HG02870 (cell line): ENCODE measurements at regions not wholly inside any gene's neighbourhood (a gene's known extent, or its start where the extent isn't known, plus 50 kb on each side); places are given as distances from the start of the nearest gene placed in this dataset.
"Not testable (repeated sequence)": the region's sequence is repeated elsewhere in the genome, so short reads cannot be mapped to it uniquely, and the experiment has no call there.

Source experiments
- ATAC-seq: cut with Tn5 transposase; IDR thresholded peaks from one replicate; pipeline ENCODE4 v1.9.1; 2021; ENCODE audit warnings: mild to moderate bottlenecking, moderate library complexity; ENCODE audit not compliant: unreplicated experiment

- ATAC-seq: no peak
Observed at GRCh38 chr5:143898916-143899591, 87.1 kb downstream of the HMHB1 start.

- no peak for ATAC-seq
Observed at GRCh38 chr5:143908959-143909358, 97.0 kb downstream of the HMHB1 start.

GRCh38 chr5:143913008-143913752 lies 101.2 kb downstream of the HMHB1 start:
- ATAC-seq: no peak

GRCh38 chr5:143914756-143915155 lies 102.8 kb downstream of the HMHB1 start:
- ATAC-seq: no peak

- ATAC-seq: no peak
Observed at GRCh38 chr5:143916451-143916850, 104.5 kb downstream of the HMHB1 start.

- ATAC-seq: no peak
Observed at GRCh38 chr5:143918961-143919360, 107.0 kb downstream of the HMHB1 start.

- ATAC-seq: no peak
Observed at GRCh38 chr5:143920772-143921171, 108.8 kb downstream of the HMHB1 start.

- no peak for ATAC-seq
Observed at GRCh38 chr5:143921525-143922311, 109.8 kb downstream of the HMHB1 start.

- ATAC-seq: no peak
Observed at GRCh38 chr5:143922718-143923117, 110.8 kb downstream of the HMHB1 start.

- peak; percentile 57 for ATAC-seq
Observed at GRCh38 chr5:143923634-143924266, 111.8 kb downstream of the HMHB1 start.

- no peak for ATAC-seq
Observed at GRCh38 chr5:143924311-143924978, 112.5 kb downstream of the HMHB1 start.

GRCh38 chr5:143924979-143925325 lies 113.0 kb downstream of the HMHB1 start:
- not testable (repeated sequence) for ATAC-seq

- ATAC-seq: no peak
Observed at GRCh38 chr5:143929486-143929885, 117.5 kb downstream of the HMHB1 start.

- ATAC-seq: no peak
Observed at GRCh38 chr5:143930561-143930960, 118.6 kb downstream of the HMHB1 start.

- ATAC-seq: no peak
Observed at GRCh38 chr5:143931476-143931875, 119.5 kb downstream of the HMHB1 start.

GRCh38 chr5:143931986-143932385 lies 120.0 kb downstream of the HMHB1 start:
- no peak for ATAC-seq

GRCh38 chr5:143932584-143932983 lies 120.6 kb downstream of the HMHB1 start:
- no peak for ATAC-seq

- no peak for ATAC-seq
Observed at GRCh38 chr5:143933451-143933850, 121.5 kb downstream of the HMHB1 start.

GRCh38 chr5:143934821-143935220 lies 122.9 kb downstream of the HMHB1 start:
- ATAC-seq: no peak

- no peak for ATAC-seq
Observed at GRCh38 chr5:143938230-143938629, 126.3 kb downstream of the HMHB1 start.

GRCh38 chr5:143946837-143947236 lies 134.9 kb downstream of the HMHB1 start:
- no peak for ATAC-seq
